Heart left ventricle (tissue), 16 donors: ENCODE measurements at regions not wholly inside any gene's neighbourhood (a gene's known extent, or its start where the extent isn't known, plus 50 kb on each side); places are given as distances from the start of the nearest gene placed in this dataset.

Experiments used
- ATAC-seq, 4 donors: fragments of 200-7000 bp; cut with Tn5 transposase; one replicate each; pipeline ENCODE4 v1.9.1; 2020 to 2022; ENCODE audit warnings: moderate library complexity in 4 of 4, mild to moderate bottlenecking in 3 of 4, moderate number of reproducible peaks in 1 of 4
- DNase-seq, 5 donors: peaks; one replicate each; pipeline ENCODE4 v3.0.0-alpha.2; 2020
- H3K27ac ChIP-seq, 12 donors: fragments of 200-600 bp; sonication (generic) in 4 of 12; one replicate each; pipeline versions ENCODE4 v1.5.0 to v1.8.0; 2016 to 2022; ENCODE audit warnings: mild to moderate bottlenecking in 2 of 12
- H3K27me3 ChIP-seq, 9 donors: fragments of 200-600 bp; sonication (generic) in 2 of 9; one replicate each; pipeline versions ENCODE4 v1.5.1 to v1.8.0; 2016 to 2022; ENCODE audit warnings: mild to moderate bottlenecking in 3 of 9
- H3K36me3 ChIP-seq, 9 donors: fragments of 200-600 bp; sonication (generic) in 2 of 9; one replicate each; pipeline versions ENCODE4 v1.5.0 to v1.8.0; 2018 to 2022; ENCODE audit warnings: mild to moderate bottlenecking in 2 of 9
- H3K4me1 ChIP-seq, 12 donors: fragments of 200-600 bp; sonication (generic) in 4 of 12; one replicate each; pipeline versions ENCODE4 v1.5.0 to v1.8.0; 2016 to 2022; ENCODE audit warnings: mild to moderate bottlenecking in 3 of 12
- H3K4me3 ChIP-seq, 12 donors: fragments of 200-600 bp; sonication (generic) in 4 of 12; one replicate each; pipeline versions ENCODE4 v1.5.0 to v1.8.0; 2017 to 2022; ENCODE audit warnings: mild to moderate bottlenecking in 9 of 12, moderate library complexity in 4 of 12
- H3K9me3 ChIP-seq, 12 donors: fragments of 200-600 bp; sonication (generic) in 4 of 12; one replicate each; pipeline versions ENCODE4 v1.5.0 to v1.8.0; 2016 to 2022; ENCODE audit warnings: mild to moderate bottlenecking in 1 of 12
- CTCF ChIP-seq, 12 donors: fragments of 200-600 bp; sonication (generic) in 4 of 12; IDR thresholded peaks; one replicate each; pipeline versions ENCODE4 v1.5.0 to v1.8.0; 2018 to 2022; ENCODE audit warnings: antibody characterized with exemption in 12 of 12, mild to moderate bottlenecking in 5 of 12
- POLR2A ChIP-seq, 2 donors: fragments of 450-650 bp; IDR thresholded peaks; one replicate each; pipeline ENCODE4 v1.6.1; 2017; ENCODE audit warnings: antibody characterized with exemption in 2 of 2, mild to moderate bottlenecking in 2 of 2, moderate library complexity in 2 of 2
- WGBS, 4 donors: extraction: QIAGEN DNeasy Blood & Tissue Kit in 2 of 4; methylation state at CpG; one replicate each; pipeline versions ENCODE4 v1.1.5 to v1.1.7; 2013 to 2018; 5-methylcytosine and 5-hydroxymethylcytosine counted together
- intact Hi-C, 10 donors: fragments of 100-400 bp; cut with DNase I; formaldehyde crosslinking; loops; one replicate each; pipeline versions ENCODE4 v1.11.1 to v1.14.2; 2022
- donor health status: ischemic (EF 13 %, LVEDD 7.1; RV severe dilation, severe dysfunction).
- donor health status: healthy with polysubstance abuse.
- donor health status: DM: no; HTN: yes; CAD: no.
- donor health status: DM: no; HTN: no; CAD: no.
- donor health status: ischemic (EF 25% LVEDD 6.9; RV normal size, moderate dysfunction).
- donor health status: ischemic (EF 25% LVEDD 5.7; RV mildly dilated, moderate dysfunction).
- donor health status: healthy.
- donor health status: DM: yes; HTN: yes; CAD: no.
- donor health status: ischemic (EF 35%, LVEDD 5.7; RV mildly dilated, moderate dysfunction).
- donor health status: nonischemic (EF 11% LVEDD 7.7; RV severe dilation, severe dysfunction).
- donor health status: DM: yes; HTN: yes; CAD: no.
- donor health status: PGD.
- donor health status: ischemic (EF 29% LVEDD 5.4; RV normal size, mild dysfunction).
- donor health status: nonischemic (EF 23%, LVEDD 6.1; RV moderate dilation, normal function).

GRCh38 chr1:224791362-224791941 lies 138.0 kb upstream of the DNAH14 start:
- 79 to 88% (median 86%) methylated on average over 4 of the region's 4 CpGs for WGBS, 4 donors
- Histone ChIP-seq H3K9me3 (no peaks in the 10 kb centered on the region), H3K27me3 (no peaks in the 10 kb centered on the region), H3K4me3 (no peak overlapping the region), H3K27ac (no peak overlapping the region), H3K4me1 (no peaks in the 10 kb centered on the region), H3K36me3 (no peaks in the 10 kb centered on the region)
- intact Hi-C loops: no loop called here
- no peak for ATAC-seq
- no peak for DNase-seq
- TF ChIP-seq CTCF (IDR thresholded peaks at IDR 0.05) (no peak), POLR2A (IDR thresholded peaks at IDR 0.05) (no peak)

- H3K27me3 ChIP-seq: no peaks in the 10 kb centered on the region
- WGBS, 4 donors: 45 to 100% (median 75%) methylated on average over 2 of the region's 2 CpGs
- no peak for DNase-seq
- H3K27ac ChIP-seq: no peak overlapping the region
- H3K4me3 ChIP-seq: no peak overlapping the region
- H3K9me3 ChIP-seq: no peaks in the 10 kb centered on the region
- no peaks in the 10 kb centered on the region for H3K36me3 ChIP-seq
- TF ChIP-seq CTCF (IDR thresholded peaks at IDR 0.05): no peak
- TF ChIP-seq POLR2A (IDR thresholded peaks at IDR 0.05): no peak
- no peak for ATAC-seq
- H3K4me1 ChIP-seq: no peaks in the 10 kb centered on the region
- intact Hi-C loops: no loop called here
Observed at GRCh38 chr1:224795591-224795990, 133.9 kb upstream of the DNAH14 start.

GRCh38 chr1:224799083-224799482 lies 130.4 kb upstream of the DNAH14 start:
- 69 to 76% (median 71%) methylated on average over 3 of the region's 3 CpGs for WGBS, 4 donors
- H3K9me3 ChIP-seq: no peaks in the 10 kb centered on the region
- H3K4me3 ChIP-seq: no peak overlapping the region
- no peak overlapping the region for H3K27ac ChIP-seq
- H3K4me1 ChIP-seq: no peaks in the 10 kb centered on the region
- DNase-seq: no peak
- H3K27me3 ChIP-seq: no peaks in the 10 kb centered on the region
- no peak for TF ChIP-seq POLR2A (IDR thresholded peaks at IDR 0.05)
- no peak for TF ChIP-seq CTCF (IDR thresholded peaks at IDR 0.05)
- intact Hi-C loops: no loop called here
- H3K36me3 ChIP-seq: no peaks in the 10 kb centered on the region
- ATAC-seq: no peak

GRCh38 chr1:224800486-224801119 lies 128.9 kb upstream of the DNAH14 start:
- H3K27me3 ChIP-seq: no peaks in the 10 kb centered on the region
- ATAC-seq (no peak), DNase-seq (no peak)
- intact Hi-C loops: no loop called here
- WGBS, 4 donors: 43 to 56% (median 45%) methylated on average over 8 of the region's 8 CpGs
- H3K4me3 ChIP-seq: no peak overlapping the region
- TF ChIP-seq CTCF (IDR thresholded peaks at IDR 0.05) (no peak), POLR2A (IDR thresholded peaks at IDR 0.05) (no peak)
- no peaks in the 10 kb centered on the region for H3K36me3 ChIP-seq
- H3K9me3 ChIP-seq: no peaks in the 10 kb centered on the region
- no peak overlapping the region for H3K27ac ChIP-seq
- no peaks in the 10 kb centered on the region for H3K4me1 ChIP-seq
